HL-60 (cell line): ENCODE measurements at regions not wholly inside any gene's neighbourhood (a gene's known extent, or its start where the extent isn't known, plus 50 kb on each side); places are given as distances from the start of the nearest gene placed in this dataset.

ENCODE experiments used
- CTCF ChIP-seq: IDR thresholded peaks from one replicate; pipeline ENCODE4 v1.5.1; 2011; ENCODE audit warnings: low read length, control low read depth, inconsistent platforms; ENCODE audit not compliant: insufficient read depth
- POLR2AphosphoS5 ChIP-seq: IDR thresholded peaks from 2 replicates; pipeline ENCODE4 v1.6.1; 2012; ENCODE audit warnings: low read depth

GRCh38 chr11:122393209-122393860 lies 262.2 kb upstream of the UBASH3B start:
- peak; percentile 41; the same call in 1 of the 2 replicates for TF ChIP-seq POLR2AphosphoS5
- no peak for TF ChIP-seq CTCF
